H4 (cell line): ENCODE measurements at regions not wholly inside any gene's neighbourhood (a gene's known extent, or its start where the extent isn't known, plus 50 kb on each side); places are given as distances from the start of the nearest gene placed in this dataset.

Experiments used
- DNase-seq: peaks from one replicate; pipeline ENCODE4 v3.0.0-alpha.2; 2015; ENCODE audit warnings: low spot score

- DNase-seq = no peak
Observed at GRCh38 chr13:107252428-107252827, 684.5 kb upstream of the ARGLU1 start.

GRCh38 chr13:107252021-107252420 lies 684.1 kb upstream of the ARGLU1 start:
- DNase-seq = no peak

- no peak for DNase-seq
Observed at GRCh38 chr13:107251341-107251740, 683.4 kb upstream of the ARGLU1 start.

- DNase-seq = no peak
Observed at GRCh38 chr13:107250628-107251027, 682.7 kb upstream of the ARGLU1 start.

- no peak for DNase-seq
Observed at GRCh38 chr13:107244241-107244640, 676.3 kb upstream of the ARGLU1 start.

- no peak for DNase-seq
Observed at GRCh38 chr13:107242138-107242537, 674.2 kb upstream of the ARGLU1 start.

GRCh38 chr13:107241381-107241780 lies 673.4 kb upstream of the ARGLU1 start:
- DNase-seq = no peak

- DNase-seq = no peak
Observed at GRCh38 chr13:107239213-107239612, 671.3 kb upstream of the ARGLU1 start.

GRCh38 chr13:107238262-107238981 lies 670.5 kb upstream of the ARGLU1 start:
- no peak for DNase-seq

GRCh38 chr13:107234319-107235073 lies 666.6 kb upstream of the ARGLU1 start:
- DNase-seq = no peak

GRCh38 chr13:107233541-107233940 lies 665.6 kb upstream of the ARGLU1 start:
- no peak for DNase-seq

GRCh38 chr13:107231944-107232343 lies 664.0 kb upstream of the ARGLU1 start:
- DNase-seq = no peak

- no peak for DNase-seq
Observed at GRCh38 chr13:107223867-107224266, 655.9 kb upstream of the ARGLU1 start.

GRCh38 chr13:107222597-107222996 lies 654.7 kb upstream of the ARGLU1 start:
- DNase-seq = no peak

- DNase-seq = no peak
Observed at GRCh38 chr13:107220245-107220644, 652.3 kb upstream of the ARGLU1 start.

- no peak for DNase-seq
Observed at GRCh38 chr13:107217251-107217650, 649.3 kb upstream of the ARGLU1 start.

GRCh38 chr13:107216046-107216755 lies 648.3 kb upstream of the ARGLU1 start:
- no peak for DNase-seq

- DNase-seq = peak; percentile 78
Observed at GRCh38 chr13:107211073-107211472, 643.1 kb upstream of the ARGLU1 start.

GRCh38 chr13:107210723-107211030 lies 642.7 kb upstream of the ARGLU1 start:
- DNase-seq = no peak

- no peak for DNase-seq
Observed at GRCh38 chr13:107209824-107210722, 642.1 kb upstream of the ARGLU1 start.

- DNase-seq = no peak
Observed at GRCh38 chr13:107208889-107209288, 641.0 kb upstream of the ARGLU1 start.
